Peyer's patch (tissue), 4 donors: ENCODE measurements at regions not wholly inside any gene's neighbourhood (a gene's known extent, or its start where the extent isn't known, plus 50 kb on each side); places are given as distances from the start of the nearest gene placed in this dataset.
A peak's percentile ranks its signal among the peaks of the same experiment; 100 is the strongest.

ENCODE experiments used
- DNase-seq, 3 donors: peaks; one replicate each; pipeline ENCODE4 v3.0.0-alpha.2; 2017 to 2019
- H3K27ac ChIP-seq, 4 donors: fragments of 200-600 bp; sonication (generic); one replicate each; pipeline ENCODE4 v1.5.1; 2016 to 2019
- H3K27me3 ChIP-seq, 2 donors: fragments of 200-600 bp; sonication (generic); one replicate each; pipeline ENCODE4 v1.5.1; 2019
- H3K36me3 ChIP-seq, 3 donors: fragments of 200-600 bp; sonication (generic); one replicate each; pipeline ENCODE4 v1.5.1; 2016 to 2019
- H3K4me1 ChIP-seq, 4 donors: fragments of 200-600 bp; sonication (generic); one replicate each; pipeline ENCODE4 v1.5.1; 2016 to 2019
- H3K4me3 ChIP-seq, 4 donors: fragments of 200-600 bp; sonication (generic); 1 replicate in 3 of 4; 2 replicates in 1 of 4; pipeline ENCODE4 v1.5.1; 2016 to 2019; ENCODE audit warnings: mild to moderate bottlenecking in 1 of 4
- H3K9me3 ChIP-seq, 4 donors: fragments of 200-600 bp; sonication (generic); one replicate each; pipeline ENCODE4 v1.5.1; 2016 to 2019; ENCODE audit warnings: mild to moderate bottlenecking in 1 of 4
- POLR2A ChIP-seq, 2 donors: fragments of 450-650 bp; IDR thresholded peaks; one replicate each; pipeline ENCODE4 v1.5.1; 2017; ENCODE audit warnings: antibody characterized with exemption in 2 of 2, mild to moderate bottlenecking in 2 of 2, moderate library complexity in 2 of 2
- TF ChIP-seq, protein P1 (sequence below), 6 experiments: fragments of 450-650 bp in 4 of 6; fragments of 200-600 bp in 2 of 6; sonication (generic) in 1 of 6; IDR thresholded peaks; one replicate each; pipeline ENCODE4 v1.5.1; 2017 to 2019; ENCODE audit warnings: antibody characterized with exemption in 6 of 6, mild to moderate bottlenecking in 3 of 6, moderate library complexity in 1 of 6

DNA sequence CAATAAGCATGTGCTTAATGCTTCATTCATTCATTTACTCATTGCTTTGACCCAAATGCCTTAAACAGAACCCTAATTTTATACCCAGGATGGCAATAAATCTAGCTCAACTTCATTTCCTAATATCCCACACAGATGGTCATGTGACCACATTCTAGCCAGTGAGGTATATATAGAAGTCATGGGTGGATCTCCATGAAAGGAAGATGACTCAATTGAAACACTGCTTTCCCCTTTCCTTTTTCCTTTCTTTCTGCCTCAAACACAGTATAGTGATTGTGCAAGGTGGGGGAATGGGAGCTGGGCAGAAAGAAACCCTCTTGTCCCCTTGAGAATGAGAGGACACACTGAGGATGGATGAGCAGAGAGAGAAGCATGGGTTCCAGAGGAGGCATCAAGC lies 183.5 kb upstream of the PRICKLE2 start:
- Histone ChIP-seq H3K4me1 (no peaks in the 10 kb centered on the region), H3K27me3 (no peaks in the 10 kb centered on the region), H3K36me3 (no peaks in the 10 kb centered on the region), H3K4me3 (no peak overlapping the region), H3K27ac (no peak overlapping the region), H3K9me3 (no peaks in the 10 kb centered on the region)
- DNase-seq, result no peak
- TF ChIP-seq, protein P1, sequence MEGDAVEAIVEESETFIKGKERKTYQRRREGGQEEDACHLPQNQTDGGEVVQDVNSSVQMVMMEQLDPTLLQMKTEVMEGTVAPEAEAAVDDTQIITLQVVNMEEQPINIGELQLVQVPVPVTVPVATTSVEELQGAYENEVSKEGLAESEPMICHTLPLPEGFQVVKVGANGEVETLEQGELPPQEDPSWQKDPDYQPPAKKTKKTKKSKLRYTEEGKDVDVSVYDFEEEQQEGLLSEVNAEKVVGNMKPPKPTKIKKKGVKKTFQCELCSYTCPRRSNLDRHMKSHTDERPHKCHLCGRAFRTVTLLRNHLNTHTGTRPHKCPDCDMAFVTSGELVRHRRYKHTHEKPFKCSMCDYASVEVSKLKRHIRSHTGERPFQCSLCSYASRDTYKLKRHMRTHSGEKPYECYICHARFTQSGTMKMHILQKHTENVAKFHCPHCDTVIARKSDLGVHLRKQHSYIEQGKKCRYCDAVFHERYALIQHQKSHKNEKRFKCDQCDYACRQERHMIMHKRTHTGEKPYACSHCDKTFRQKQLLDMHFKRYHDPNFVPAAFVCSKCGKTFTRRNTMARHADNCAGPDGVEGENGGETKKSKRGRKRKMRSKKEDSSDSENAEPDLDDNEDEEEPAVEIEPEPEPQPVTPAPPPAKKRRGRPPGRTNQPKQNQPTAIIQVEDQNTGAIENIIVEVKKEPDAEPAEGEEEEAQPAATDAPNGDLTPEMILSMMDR (IDR thresholded peaks at IDR 0.05), result no peak
- no peak for TF ChIP-seq POLR2A (IDR thresholded peaks at IDR 0.05)

DNA sequence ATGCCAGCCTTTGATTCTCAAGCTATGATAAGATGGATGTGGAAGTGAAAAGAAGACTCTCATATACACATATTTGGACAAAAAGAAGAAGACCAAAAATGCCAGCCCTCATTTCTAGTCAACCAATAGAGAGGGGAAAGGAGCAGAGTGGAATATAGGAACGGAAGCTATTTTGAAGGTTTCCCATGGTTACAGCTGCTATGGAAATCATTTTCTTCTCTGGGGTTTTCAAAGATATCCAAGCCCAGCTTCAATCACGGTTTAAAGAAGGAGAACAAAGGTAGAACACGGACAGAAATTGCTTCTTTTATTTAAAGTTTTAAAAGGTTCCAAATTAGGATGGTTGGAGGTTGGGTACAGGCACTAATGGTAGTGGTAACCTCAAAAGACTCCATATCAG lies 181.0 kb upstream of the PRICKLE2 start:
- Histone ChIP-seq H3K36me3 (no peaks in the 10 kb centered on the region), H3K9me3 (no peaks in the 10 kb centered on the region), H3K27ac (no peak overlapping the region), H3K27me3 (no peaks in the 10 kb centered on the region), H3K4me1 (no peaks in the 10 kb centered on the region), H3K4me3 (no peak overlapping the region)
- TF ChIP-seq POLR2A (IDR thresholded peaks at IDR 0.05), result no peak
- TF ChIP-seq, protein P1 (IDR thresholded peaks at IDR 0.05), result no peak
- no peak for DNase-seq

DNA sequence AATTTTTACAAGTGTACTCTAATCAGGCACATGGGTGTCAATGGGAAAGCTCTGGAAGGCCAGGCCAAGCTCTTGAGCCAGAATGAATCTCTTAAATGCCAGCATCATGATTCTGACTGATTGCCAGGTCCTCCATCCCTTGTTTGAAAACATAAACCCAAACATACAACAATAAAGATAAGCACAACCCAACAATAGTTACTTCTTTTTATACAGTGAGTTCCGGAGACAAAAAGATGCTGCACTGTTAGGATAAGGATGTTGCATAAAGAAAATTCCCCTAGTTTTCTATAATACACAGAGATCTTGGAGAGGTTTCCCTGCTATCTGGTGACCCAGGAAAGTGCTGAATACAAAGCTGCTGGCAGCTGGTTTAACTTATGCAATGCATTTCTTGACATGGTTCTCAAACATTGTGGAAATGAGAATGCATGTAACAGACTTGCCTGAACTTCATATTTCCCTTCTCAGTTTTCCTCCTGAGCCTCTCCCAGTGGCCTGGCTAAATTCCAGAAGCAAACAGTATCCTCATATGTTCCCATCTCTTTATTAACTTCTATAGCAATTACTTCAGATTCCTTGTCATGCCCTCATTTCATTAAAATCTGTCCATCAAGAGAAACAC lies 180.1 kb upstream of the PRICKLE2 start:
- TF ChIP-seq, protein P1 (IDR thresholded peaks at IDR 0.05), result no peak
- no peak for TF ChIP-seq POLR2A (IDR thresholded peaks at IDR 0.05)
- Histone ChIP-seq H3K9me3 (no peaks in the 10 kb centered on the region), H3K4me3 (no peak overlapping the region), H3K36me3 (no peaks in the 10 kb centered on the region), H3K27me3 (no peaks in the 10 kb centered on the region), H3K4me1 (no peaks in the 10 kb centered on the region), H3K27ac (no peak overlapping the region)
- no peak for DNase-seq

DNA sequence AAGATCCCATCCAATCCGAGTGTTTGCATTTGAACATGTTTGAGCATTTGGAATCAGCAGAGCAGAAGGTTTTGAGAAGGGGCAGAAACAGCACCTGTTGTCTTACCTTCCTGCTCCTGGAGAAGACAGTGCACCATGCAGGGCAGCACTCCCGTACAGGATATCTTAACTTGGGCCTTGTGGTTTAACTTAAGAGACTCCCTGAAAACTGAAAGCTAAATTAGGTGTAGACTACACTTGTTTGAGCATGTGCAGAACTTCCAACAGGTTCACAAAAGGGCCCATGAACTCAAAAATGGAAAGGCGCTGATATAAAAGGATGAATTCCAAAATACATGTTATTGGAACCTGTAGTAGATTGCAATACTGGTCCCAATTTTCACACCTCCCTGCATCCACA lies 175.4 kb upstream of the PRICKLE2 start:
- Histone ChIP-seq H3K27me3 (no peaks in the 10 kb centered on the region), H3K36me3 (no peaks in the 10 kb centered on the region), H3K4me3 (no peak overlapping the region), H3K4me1 (no peaks in the 10 kb centered on the region), H3K27ac (no peak overlapping the region), H3K9me3 (no peaks in the 10 kb centered on the region)
- TF ChIP-seq POLR2A (IDR thresholded peaks at IDR 0.05), result no peak
- TF ChIP-seq, protein P1 (IDR thresholded peaks at IDR 0.05), result no peak
- DNase-seq, result no peak

DNA sequence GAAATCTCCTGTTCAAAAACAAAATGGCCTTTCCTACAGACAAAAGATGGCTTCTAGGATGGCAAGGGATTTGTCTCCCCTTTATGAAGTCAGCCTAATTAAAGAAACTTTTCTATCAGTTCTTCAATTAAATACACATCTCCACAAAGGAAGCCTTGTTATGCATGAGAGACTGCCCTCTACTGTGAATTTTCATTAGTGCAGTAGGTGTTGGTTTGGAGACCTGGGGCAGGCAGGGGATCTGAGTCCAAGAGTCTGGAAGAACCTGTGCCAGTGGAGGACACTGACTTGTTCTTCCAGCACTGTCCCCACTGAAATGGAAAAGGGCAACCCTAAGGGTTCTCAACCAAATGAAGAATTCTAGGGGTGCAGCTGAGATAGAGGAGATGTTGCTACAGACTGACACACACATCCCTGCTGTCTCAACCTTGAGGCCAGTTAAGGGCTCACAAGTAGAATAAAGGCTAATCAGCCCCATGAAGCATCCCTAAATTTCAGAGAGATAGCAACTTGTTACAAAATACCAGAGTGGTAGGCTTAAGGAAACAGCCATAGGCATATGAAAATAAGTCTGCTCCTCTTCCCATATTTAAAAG lies 174.0 kb upstream of the PRICKLE2 start:
- H3K9me3 ChIP-seq, result no peaks in the 10 kb centered on the region
- no peaks in the 10 kb centered on the region for H3K27me3 ChIP-seq
- no peaks in the 10 kb centered on the region for H3K36me3 ChIP-seq
- no peak overlapping the region for H3K4me3 ChIP-seq
- H3K27ac ChIP-seq, result no peak overlapping the region
- no peaks in the 10 kb centered on the region for H3K4me1 ChIP-seq
- no peak for DNase-seq
- TF ChIP-seq, protein P1 (IDR thresholded peaks at IDR 0.05), result peak in 5 of 6 experiments; percentile 25 to 67 (median 63)
- TF ChIP-seq POLR2A (IDR thresholded peaks at IDR 0.05), result no peak
